Neural crest cell (in vitro differentiated cells): ENCODE measurements at regions not wholly inside any gene's neighbourhood (a gene's known extent, or its start where the extent isn't known, plus 50 kb on each side); places are given as distances from the start of the nearest gene placed in this dataset.

Experiments used
- DNase-seq: peaks from one replicate; pipeline ENCODE4 v3.0.0; 2021; ENCODE audit warnings: low read depth, mixed read lengths, low spot score
- H3K27ac Mint-ChIP-seq: one replicate; pipeline ENCODE4 v1.8.0; 2021; ENCODE audit warnings: mild to moderate bottlenecking, mixed read lengths; ENCODE audit not compliant: unreplicated experiment
- H3K27me3 Mint-ChIP-seq: 2 replicates; pipeline ENCODE4 v1.8.0; 2021; ENCODE audit warnings: low read depth, mild to moderate bottlenecking, mixed read lengths
- H3K36me3 Mint-ChIP-seq: 2 replicates; pipeline ENCODE4 v1.8.0; 2021; ENCODE audit warnings: low read depth, mild to moderate bottlenecking, mixed read lengths
- H3K4me1 Mint-ChIP-seq: 2 replicates; pipeline ENCODE4 v1.8.0; 2021; ENCODE audit warnings: mixed read lengths
- H3K4me3 Mint-ChIP-seq: one replicate; pipeline ENCODE4 v1.8.0; 2021; ENCODE audit warnings: mild to moderate bottlenecking, mixed read lengths
- H3K9me3 Mint-ChIP-seq: 2 replicates; pipeline ENCODE4 v1.8.0; 2021; ENCODE audit warnings: mixed read lengths
- CTCF ChIP-seq: fragments of 200-600 bp; sonication (generic); conservative IDR thresholded peaks from 2 replicates; pipeline ENCODE4 v1.5.0; 2021; ENCODE audit warnings: antibody characterized with exemption, mild to moderate bottlenecking

GRCh38 chr3:153572165-153572564 lies 410.1 kb downstream of the RAP2B start:
- no peak for TF ChIP-seq CTCF
- peaks cover 4% of the 10 kb centered on the region for H3K4me1 Mint-ChIP-seq

GRCh38 chr3:153572654-153573053 lies 410.6 kb downstream of the RAP2B start:
- H3K4me3 Mint-ChIP-seq: no peak overlapping the region
- no peaks in the 10 kb centered on the region for H3K27me3 Mint-ChIP-seq
- peaks cover 4% of the 10 kb centered on the region for H3K4me1 Mint-ChIP-seq
- DNase-seq: no peak
- H3K36me3 Mint-ChIP-seq: no peaks in the 10 kb centered on the region
- no peak for TF ChIP-seq CTCF
- H3K9me3 Mint-ChIP-seq: peaks cover 3% of the 10 kb centered on the region
- H3K27ac Mint-ChIP-seq: no peak overlapping the region

More at GRCh38 chr3:153572165-153572564, 410.1 kb downstream of the RAP2B start:
- no peak overlapping the region for H3K27ac Mint-ChIP-seq
- no peak for DNase-seq
- no peaks in the 10 kb centered on the region for H3K27me3 Mint-ChIP-seq
- H3K9me3 Mint-ChIP-seq: peaks cover 3% of the 10 kb centered on the region
- no peaks in the 10 kb centered on the region for H3K36me3 Mint-ChIP-seq
- H3K4me3 Mint-ChIP-seq: no peak overlapping the region

GRCh38 chr3:153573481-153573880 lies 411.5 kb downstream of the RAP2B start:
- no peaks in the 10 kb centered on the region for H3K36me3 Mint-ChIP-seq
- peaks cover under 1% of the 10 kb centered on the region for H3K9me3 Mint-ChIP-seq
- no peak overlapping the region for H3K4me3 Mint-ChIP-seq
- no peak for TF ChIP-seq CTCF
- no peak for DNase-seq
- peaks cover 4% of the 10 kb centered on the region for H3K4me1 Mint-ChIP-seq
- no peaks in the 10 kb centered on the region for H3K27me3 Mint-ChIP-seq
- no peak overlapping the region for H3K27ac Mint-ChIP-seq

GRCh38 chr3:153574445-153574844 lies 412.4 kb downstream of the RAP2B start:
- no peak for TF ChIP-seq CTCF
- H3K4me1 Mint-ChIP-seq: peaks cover 4% of the 10 kb centered on the region
- H3K27me3 Mint-ChIP-seq: no peaks in the 10 kb centered on the region
- no peak overlapping the region for H3K27ac Mint-ChIP-seq
- no peaks in the 10 kb centered on the region for H3K36me3 Mint-ChIP-seq
- H3K9me3 Mint-ChIP-seq: no peaks in the 10 kb centered on the region
- no peak for DNase-seq
- no peak overlapping the region for H3K4me3 Mint-ChIP-seq

- Mint-ChIP-seq H3K27ac (no peak overlapping the region), H3K9me3 (no peaks in the 10 kb centered on the region), H3K36me3 (no peaks in the 10 kb centered on the region), H3K4me1 (peaks cover 4% of the 10 kb centered on the region), H3K27me3 (no peaks in the 10 kb centered on the region), H3K4me3 (no peak overlapping the region)
- no peak for TF ChIP-seq CTCF
- no peak for DNase-seq
Observed at GRCh38 chr3:153577059-153577736, 415.2 kb downstream of the RAP2B start.
